GM18520 (cell line): ENCODE measurements at regions not wholly inside any gene's neighbourhood (a gene's known extent, or its start where the extent isn't known, plus 50 kb on each side); places are given as distances from the start of the nearest gene placed in this dataset.

Experiments
- ATAC-seq: cut with Tn5 transposase; IDR thresholded peaks from one replicate; pipeline ENCODE4 v1.9.1; 2021; ENCODE audit not compliant: unreplicated experiment

GRCh38 chr5:33343676-33344327 lies 97.0 kb upstream of the TARS1 start:
- no peak for ATAC-seq

- no peak for ATAC-seq
These were observed 94.2 kb upstream of the TARS1 start for GRCh38 chr5:33346534-33346933.

- ATAC-seq, result no peak
These were observed 79.0 kb upstream of the TARS1 start for GRCh38 chr5:33361781-33362180.

GRCh38 chr5:33362915-33363314 lies 77.8 kb upstream of the TARS1 start:
- no peak for ATAC-seq

GRCh38 chr5:33363537-33363936 lies 77.2 kb upstream of the TARS1 start:
- ATAC-seq, result no peak

- ATAC-seq, result no peak
These were observed 76.4 kb upstream of the TARS1 start for GRCh38 chr5:33364406-33364805.

- ATAC-seq, result no peak
These were observed 73.3 kb upstream of the TARS1 start for GRCh38 chr5:33367416-33367815.

- ATAC-seq, result no peak
These were observed 71.0 kb upstream of the TARS1 start for GRCh38 chr5:33369485-33370465.

- ATAC-seq, result no peak
These were observed 70.3 kb upstream of the TARS1 start for GRCh38 chr5:33370466-33370859.

GRCh38 chr5:33371660-33372059 lies 69.1 kb upstream of the TARS1 start:
- no peak for ATAC-seq

- ATAC-seq, result no peak
These were observed 67.9 kb upstream of the TARS1 start for GRCh38 chr5:33372721-33373472.

- ATAC-seq, result no peak
These were observed 64.9 kb upstream of the TARS1 start for GRCh38 chr5:33375900-33376299.

- no peak for ATAC-seq
These were observed 61.0 kb upstream of the TARS1 start for GRCh38 chr5:33379757-33380156.

- no peak for ATAC-seq
These were observed 59.5 kb upstream of the TARS1 start for GRCh38 chr5:33381243-33381642.
